Transverse colon (tissue), 4 donors: ENCODE measurements at regions not wholly inside any gene's neighbourhood (a gene's known extent, or its start where the extent isn't known, plus 50 kb on each side); places are given as distances from the start of the nearest gene placed in this dataset.

Experiments
- EP300 ChIP-seq: sonication (generic); formaldehyde crosslinking; IDR thresholded peaks from one replicate; pipeline ENCODE4 v1.6.1; 2017; ENCODE audit warnings: antibody characterized with exemption, low read depth
- POLR2AphosphoS5 ChIP-seq, 3 donors: sonication (generic); formaldehyde crosslinking; IDR thresholded peaks; one replicate each; pipeline ENCODE4 v1.6.1; 2016; ENCODE audit warnings: antibody characterized with exemption in 3 of 3
- TF ChIP-seq, protein P1 (sequence below), 5 experiments: fragments of 200-600 bp in 3 of 5; fragments of 450-650 bp in 2 of 5; sonication (generic) in 3 of 5; IDR thresholded peaks; 1 replicate in 2 of 5; 2 replicates in 3 of 5; pipeline ENCODE4 v1.5.1; 2016 to 2017; ENCODE audit warnings: antibody characterized with exemption in 5 of 5, inconsistent platforms in 3 of 5, mild to moderate bottlenecking in 2 of 5, moderate library complexity in 1 of 5

DNA sequence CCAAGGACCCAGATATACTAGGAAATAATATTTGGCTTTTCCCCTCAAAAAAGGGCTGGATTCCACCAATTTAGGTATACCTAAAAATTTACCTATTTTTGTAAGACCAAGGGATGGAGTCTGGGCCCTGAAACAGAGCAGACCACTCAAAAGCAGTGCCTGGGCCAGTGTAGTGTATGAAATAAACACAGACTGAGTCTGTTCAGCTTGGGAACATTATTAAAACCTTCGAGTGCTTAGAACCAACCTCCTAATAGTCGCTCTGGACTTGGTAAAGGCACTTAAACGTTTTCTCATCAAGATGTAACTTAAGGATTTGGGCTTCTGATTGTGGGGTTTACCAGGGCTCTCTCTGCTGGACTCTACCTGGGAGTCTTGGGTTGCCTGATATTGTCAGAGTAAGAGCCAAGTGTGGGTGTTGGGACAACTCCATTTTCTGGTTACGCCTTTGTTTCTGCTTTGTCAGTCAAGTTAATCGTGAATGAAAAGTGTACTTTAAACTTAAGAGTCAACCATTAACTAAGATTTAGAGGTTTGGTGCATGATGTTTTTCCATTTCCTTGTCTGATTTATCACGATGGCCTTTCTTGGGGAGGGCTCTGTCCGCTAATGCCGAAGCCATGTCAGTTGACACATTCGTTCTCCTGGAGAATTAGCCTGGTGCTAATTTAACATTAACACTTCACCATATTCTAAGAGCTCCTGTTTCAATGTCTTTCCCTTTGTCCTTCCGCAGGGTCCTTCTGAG is 221.0 kb upstream of the TPM1 start:
- TF ChIP-seq, protein P1, sequence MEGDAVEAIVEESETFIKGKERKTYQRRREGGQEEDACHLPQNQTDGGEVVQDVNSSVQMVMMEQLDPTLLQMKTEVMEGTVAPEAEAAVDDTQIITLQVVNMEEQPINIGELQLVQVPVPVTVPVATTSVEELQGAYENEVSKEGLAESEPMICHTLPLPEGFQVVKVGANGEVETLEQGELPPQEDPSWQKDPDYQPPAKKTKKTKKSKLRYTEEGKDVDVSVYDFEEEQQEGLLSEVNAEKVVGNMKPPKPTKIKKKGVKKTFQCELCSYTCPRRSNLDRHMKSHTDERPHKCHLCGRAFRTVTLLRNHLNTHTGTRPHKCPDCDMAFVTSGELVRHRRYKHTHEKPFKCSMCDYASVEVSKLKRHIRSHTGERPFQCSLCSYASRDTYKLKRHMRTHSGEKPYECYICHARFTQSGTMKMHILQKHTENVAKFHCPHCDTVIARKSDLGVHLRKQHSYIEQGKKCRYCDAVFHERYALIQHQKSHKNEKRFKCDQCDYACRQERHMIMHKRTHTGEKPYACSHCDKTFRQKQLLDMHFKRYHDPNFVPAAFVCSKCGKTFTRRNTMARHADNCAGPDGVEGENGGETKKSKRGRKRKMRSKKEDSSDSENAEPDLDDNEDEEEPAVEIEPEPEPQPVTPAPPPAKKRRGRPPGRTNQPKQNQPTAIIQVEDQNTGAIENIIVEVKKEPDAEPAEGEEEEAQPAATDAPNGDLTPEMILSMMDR (IDR thresholded peaks at IDR 0.05), result no peak
- TF ChIP-seq EP300 (no peak), POLR2AphosphoS5 (IDR thresholded peaks at IDR 0.05) (peak in 2 of 3 donors; percentile 58 to 73)
